Stimulated activated CD8-positive, alpha-beta memory T cell treated with anti-CD3 and anti-CD28 coated beads, Interleukin-15, amount 100 ng/mL, for 1 hour (primary cell): ENCODE measurements at regions not wholly inside any gene's neighbourhood (a gene's known extent, or its start where the extent isn't known, plus 50 kb on each side); places are given as distances from the start of the nearest gene placed in this dataset.
"Not testable (repeated sequence)": the region's sequence is repeated elsewhere in the genome, so short reads cannot be mapped to it uniquely, and the experiment has no call there.

ENCODE experiments used
- DNase-seq: peaks from one replicate; pipeline ENCODE4 v3.0.0-alpha.2; 2020; ENCODE audit warnings: low read depth

DNA sequence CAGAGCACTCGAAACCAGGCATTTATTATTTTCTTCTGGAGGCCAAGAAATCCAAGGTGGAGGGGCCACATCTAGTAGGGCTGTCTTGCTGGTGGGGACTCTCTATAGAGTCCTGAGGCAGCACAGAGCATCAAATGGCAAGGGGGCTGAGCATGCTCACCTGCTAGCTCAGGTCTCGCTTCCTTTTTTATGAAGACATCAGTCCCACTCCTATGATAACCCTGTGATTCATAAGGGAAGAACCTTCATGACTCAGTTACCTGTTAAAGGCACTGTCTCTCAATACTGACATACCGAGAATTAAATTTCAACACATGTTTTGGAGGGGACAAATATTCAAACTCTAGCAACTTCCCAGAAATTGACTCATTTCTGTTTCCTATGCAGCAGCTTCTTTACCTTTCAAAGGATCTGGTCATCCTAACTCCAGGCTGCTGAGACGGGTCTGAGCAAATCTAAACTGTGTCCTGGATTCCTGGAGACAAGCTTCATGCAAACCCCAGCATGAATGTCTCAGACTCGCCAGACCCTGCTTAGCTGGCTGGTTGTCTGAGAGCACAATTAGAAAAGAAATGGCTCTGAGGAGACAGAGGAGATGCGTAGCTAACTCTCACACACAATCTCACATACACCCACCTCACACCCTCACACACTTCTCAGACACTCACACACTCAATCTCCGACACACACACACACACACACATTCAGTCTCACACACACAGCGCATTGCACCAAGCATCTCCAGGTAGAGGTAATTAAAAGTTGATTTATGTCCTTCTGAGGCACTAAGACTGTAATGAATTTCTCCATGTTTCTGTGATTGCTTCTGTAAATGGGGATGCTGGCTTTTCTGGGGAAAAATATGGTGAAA lies 280.8 kb downstream of the BCL2L11 start:
- not testable (repeated sequence) for DNase-seq

DNA sequence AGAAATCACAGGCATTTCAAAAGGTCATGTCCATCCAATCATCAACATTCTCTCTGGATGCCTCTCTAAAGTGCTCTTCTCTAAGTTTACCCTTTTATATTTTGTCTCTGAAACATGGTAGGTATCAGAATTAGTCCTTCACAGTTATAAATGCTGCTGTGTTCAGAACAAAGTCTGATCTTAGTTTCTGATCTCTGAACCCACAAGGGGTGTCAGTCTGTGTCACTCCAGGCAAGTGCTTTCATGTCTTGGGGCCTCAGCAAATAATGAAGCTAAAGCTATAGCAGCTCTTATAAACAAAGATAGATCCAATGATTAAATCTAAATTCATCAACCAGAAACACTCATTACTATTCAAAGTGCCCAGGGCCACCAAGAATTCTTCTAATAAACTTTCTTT lies 281.7 kb downstream of the BCL2L11 start:
- not testable (repeated sequence) for DNase-seq

DNA sequence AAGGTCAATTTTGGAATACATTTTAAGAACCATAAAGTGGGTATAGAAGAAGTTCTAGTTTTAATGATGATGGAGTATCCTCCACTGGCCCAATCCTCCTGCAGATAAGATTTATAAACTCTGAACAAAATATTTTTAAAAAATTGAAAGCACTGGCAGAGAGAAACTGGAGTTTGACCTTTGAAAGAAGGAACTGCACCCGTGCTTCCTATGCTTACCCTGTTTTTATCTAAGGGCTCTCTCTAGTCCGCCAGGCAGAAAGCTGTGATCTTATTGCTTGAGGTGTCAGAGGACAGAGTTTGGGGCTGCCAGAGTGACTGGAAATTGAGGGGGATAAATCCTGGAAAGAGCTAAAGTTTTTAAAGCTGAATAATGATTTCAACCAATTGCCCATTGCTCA lies 282.6 kb downstream of the BCL2L11 start:
- DNase-seq, result not testable (repeated sequence)

DNA sequence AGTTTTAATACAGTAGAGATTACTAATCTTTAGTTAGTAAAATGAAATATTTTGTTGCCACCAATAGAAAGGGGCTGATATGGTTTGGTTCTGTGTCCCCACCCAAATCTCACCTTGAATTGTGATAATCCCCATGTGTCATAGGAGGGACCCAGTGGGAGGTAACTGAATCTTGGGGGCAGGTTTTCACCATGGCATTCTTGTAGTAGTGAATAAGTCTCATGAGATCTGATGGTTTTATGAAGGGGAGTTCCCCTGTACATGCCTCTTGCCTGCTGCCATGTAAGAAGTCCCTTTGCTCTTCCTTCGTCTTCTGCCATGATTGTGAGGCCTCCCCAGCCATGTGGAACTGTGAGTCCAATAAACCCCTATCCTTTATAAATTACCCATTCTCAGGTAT lies 285.9 kb downstream of the BCL2L11 start:
- DNase-seq, result not testable (repeated sequence)

DNA sequence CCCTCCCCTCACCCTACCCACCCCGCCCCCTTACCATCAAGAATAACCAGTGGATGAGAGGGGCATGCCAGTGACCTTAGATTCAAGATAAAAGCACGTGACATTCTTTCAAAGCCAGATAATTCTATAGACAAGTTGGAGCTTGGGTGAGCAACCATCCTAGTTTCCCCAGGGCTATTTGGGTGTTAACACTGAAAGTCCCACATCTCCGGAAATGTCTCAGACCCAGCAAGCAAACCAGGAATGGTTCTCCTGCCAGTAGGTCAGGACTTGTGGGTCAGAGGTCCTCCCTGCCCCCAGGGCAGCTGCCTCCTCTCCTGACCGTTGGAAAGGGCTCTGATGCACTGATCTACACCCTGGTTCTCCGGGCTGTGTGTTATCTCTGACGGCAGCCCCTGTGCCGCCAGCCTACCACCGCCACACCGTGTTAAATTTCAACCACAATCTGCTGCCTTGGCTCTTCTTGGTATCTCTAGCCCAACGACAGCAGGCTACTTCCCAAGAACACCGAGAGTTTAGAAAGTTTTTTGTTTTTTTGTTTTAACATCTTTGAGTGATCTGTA lies 287.0 kb downstream of the BCL2L11 start:
- DNase-seq, result not testable (repeated sequence)

DNA sequence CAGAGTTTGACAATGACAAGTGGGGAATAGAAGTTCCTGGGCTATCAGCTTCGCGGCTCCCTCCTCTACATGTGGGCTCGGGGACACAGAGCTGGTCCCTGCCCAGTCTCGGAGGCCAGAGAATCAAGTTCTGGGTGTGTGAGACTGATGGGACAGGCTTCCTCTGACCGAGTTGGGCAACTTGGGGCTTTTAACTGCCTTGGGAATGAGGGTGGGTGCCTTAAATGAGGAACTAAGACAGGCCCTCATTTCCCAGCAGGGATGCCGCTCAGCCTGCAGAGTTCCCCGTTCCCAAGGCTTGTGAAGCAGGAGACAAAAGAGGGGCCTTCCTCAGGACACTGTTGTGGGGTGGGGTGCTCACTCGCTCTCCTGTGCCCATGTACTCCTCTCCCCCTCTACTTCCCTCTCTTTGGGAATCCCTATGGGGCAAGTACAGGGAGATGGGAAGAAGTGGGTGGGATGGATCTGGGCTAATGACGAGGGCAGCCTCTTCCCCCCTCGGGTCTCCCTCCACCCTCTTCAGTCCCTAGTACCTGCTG lies 290.2 kb downstream of the BCL2L11 start:
- DNase-seq, result not testable (repeated sequence)

DNA sequence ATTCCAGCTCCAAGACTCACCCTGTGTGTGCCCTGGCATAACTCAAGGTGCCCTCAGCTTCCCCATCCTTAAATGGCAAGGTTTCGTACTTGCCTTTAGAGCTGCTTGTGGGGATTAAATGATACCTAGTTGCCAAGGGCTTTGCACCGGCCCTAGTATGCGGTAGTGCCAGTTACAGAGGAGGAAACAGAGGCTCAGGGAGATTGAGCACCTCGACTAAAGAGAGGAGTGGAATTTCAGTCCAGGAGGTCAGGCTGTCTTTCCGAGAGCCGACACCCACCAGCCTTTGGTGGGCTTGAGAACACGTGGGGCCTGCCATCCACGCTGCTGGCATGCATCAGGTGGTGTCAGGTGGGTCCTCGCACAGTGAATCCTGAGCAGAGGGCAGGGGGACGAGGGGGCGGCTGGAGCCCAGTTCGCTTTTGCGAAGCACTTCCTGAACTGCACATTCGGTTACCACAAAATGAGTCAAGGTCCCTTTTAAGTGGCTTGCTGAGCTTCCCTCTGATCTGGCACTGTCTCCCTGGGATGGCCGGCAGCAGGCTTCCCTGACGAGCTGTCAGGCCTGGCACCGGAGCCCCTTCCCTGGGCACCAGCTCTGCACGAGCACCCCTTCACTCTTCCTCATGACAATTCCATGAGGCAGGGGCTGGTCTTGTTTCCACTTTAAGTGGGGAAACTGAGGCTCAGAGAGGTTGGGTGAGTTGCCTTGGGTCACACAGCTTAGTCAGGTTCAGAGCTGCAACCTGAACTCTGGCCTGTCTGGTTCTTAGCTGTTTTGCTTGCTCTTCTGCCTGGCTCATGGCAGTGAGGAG lies 291.4 kb downstream of the BCL2L11 start:
- not testable (repeated sequence) for DNase-seq

DNA sequence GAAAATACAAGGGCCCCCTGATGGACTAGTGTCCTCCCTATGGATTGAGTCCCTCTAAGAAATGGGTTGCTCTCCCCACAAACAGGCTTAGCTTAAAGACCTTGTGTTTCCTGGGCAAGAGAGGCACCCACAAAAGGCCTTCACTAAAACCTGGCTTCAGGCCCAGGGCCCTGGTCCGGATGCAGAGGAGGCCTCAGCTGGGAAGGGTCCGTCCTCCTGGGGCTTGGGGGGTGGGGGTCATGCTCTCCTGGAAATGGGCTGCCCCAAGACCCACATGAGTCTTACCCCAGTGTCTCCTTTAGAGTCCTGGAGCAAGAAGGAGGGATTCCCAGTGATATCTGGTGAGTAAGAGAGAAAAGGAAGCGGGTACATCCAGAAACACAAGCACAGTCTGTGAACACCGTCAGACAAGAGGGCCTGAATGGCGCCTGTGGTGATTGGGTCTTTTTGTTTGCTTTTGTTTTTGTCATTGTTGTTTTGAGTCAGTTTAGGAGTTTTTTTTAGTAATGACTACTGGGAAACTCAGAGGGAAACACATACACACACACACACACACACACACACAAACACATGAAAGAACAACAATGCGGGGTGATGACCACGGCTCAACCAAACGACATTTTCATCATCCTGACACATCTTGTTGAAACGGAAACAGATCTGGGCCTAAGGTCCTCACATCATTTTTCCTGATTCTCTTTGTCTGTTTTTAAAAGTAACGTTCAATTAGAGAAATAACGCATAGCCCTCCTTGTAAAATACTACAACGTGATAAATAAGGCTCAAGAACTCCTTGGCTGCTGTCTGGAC lies 292.3 kb downstream of the BCL2L11 start:
- DNase-seq, result not testable (repeated sequence)

DNA sequence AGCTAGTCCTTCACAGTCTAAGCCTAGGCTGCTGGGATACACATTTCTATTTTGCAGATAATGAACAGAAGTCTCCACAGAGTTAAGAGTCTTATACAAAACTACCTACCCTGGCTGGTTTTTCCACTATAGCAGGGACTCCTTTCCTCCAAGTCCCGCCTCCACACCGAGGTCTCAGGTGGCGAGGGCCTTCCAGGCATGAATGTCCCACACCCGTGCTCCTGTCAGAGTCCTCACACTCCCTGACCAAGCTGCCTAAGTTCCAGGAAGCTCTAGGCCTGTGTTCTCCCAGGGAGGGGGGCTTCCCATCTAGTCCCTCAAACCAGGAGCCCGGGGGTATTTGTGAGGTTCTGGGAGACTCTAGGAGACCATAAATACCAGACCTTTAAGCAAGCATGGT lies 293.2 kb downstream of the BCL2L11 start:
- not testable (repeated sequence) for DNase-seq

DNA sequence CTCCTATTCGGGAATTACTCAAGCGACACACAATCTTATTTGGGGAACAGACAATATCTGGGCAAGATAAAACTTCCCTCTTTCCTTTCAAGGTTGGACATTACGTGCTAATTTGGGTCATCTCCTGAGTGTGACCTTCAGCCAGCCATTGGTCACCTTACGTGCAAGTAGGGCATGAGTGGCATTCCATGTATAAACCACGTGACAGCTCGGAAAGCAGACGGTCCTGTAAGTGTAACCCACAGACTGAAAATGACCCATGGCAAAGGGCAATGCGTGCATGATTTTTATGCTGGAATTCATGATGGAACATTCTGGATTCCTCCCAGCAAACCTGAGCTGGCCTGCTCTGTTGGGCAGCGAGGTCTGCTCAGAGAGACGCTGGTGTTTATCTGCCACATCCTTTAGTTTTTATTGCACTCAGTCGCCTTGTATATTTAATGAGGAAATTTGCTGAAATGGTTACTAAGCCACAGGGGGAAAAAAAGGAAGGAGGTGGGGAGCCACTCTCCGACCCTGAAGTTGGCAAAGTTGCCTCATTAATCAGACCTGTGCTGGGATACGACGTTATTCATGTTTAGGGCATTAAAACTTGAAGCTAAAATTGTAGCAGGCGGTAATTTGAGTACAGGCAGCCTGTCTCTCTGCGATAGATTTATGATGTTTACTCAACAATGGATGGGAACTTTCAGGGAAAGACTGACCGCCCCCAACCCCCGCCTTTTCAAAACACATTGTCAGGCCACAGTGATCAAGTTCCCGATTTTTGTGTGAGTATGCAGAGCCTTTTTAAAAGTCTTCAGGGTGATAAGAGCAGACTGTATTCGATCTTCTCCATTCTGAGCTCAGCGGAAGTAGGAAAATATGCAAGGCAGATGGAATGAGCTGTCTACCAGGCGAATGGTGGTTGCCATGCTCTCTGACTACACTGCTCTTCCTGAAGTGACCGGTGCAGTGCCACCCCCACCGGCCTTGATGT lies 295.3 kb downstream of the BCL2L11 start:
- not testable (repeated sequence) for DNase-seq

DNA sequence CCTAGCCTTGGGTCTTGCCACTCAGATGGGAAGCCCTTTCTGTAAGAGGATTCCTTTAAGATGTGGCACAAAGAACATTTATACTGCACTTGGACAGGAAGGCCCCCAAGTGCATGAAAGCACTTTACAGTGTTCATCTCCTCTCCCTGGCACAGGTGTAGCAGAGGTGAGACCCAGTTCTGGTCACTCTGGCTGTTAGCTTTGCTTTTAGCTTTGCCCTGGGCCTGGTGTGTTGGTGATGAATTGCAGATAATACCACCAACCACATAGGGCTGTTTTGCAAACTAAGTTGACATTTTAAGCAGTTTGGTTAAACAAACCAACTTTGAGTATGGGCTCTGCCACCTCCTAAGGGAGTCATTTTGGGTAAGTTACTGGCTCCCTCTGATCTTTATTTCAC lies 296.3 kb downstream of the BCL2L11 start:
- DNase-seq, result not testable (repeated sequence)

DNA sequence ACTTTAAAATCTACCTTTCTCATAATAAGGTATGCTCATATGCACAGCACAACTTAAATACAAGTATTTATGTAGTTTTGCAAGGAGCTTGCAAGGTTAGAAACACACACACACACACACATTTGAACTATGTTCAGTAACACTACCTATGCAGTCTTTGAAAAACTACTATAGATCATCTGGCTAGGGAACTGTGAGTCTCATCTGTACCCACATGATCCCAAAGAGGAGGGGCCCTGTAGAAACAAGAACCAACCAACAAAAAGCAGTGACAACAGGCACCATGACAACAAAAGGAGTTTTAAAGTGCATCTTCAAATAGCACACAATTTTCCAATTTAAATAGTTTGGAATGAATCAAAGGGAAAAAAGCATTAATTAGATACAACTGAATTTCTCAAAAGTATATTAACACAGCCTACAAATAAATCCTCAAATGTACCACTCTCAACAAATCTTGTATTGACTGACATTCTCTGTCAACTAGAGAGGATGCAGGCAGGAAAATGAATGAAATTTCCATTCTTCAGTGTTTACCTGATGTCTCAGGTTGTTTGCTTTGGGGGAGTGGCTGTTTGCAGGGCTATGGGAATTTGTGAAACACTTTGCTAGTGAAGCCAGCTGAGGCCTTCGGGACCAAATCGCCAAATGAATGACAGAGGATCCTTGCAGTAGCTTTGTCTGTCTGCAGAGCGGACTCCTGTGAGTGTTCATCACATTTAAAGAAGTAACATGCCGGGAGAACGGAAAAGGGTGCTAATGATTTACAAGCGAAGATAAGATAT lies 297.6 kb downstream of the BCL2L11 start:
- not testable (repeated sequence) for DNase-seq

DNA sequence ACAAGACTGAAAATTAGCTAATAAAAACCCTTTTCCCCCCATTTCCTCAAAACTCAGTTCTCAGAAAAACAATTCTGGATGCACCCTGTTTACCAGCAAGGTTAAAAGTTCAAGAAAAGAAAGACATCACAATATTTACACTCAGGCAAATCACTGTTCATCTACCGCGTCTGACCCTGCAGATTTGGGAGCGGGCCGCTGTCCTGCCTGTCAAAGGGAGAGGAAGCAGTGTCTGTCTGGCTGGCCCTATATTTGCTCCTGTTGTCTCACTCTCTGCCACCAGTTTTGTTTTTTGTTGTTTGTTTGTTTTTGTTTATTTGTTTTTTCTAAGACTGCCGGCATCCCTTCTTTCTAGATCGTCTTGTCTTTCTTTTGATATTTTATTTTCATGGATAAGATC lies 299.4 kb downstream of the BCL2L11 start:
- not testable (repeated sequence) for DNase-seq

DNA sequence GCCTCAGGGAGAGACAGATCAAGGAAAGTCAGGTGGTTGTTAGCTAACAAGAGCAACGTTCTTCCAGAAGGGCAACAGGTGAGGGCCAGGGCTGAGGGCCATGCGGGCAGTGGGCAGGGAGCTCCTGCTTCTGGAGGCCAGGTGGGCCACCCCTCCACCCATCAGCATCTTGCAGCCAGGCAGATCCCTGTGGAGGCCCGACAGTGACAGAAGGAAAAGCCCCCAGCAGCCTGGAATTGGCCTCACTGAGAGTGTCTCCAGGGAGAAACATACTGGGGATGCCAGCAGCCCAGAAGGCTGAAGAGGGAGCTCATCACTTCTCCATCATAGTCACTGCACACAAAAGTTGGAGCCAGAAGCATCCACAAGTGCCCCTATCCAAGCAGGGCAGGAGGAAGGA lies 300.1 kb downstream of the BCL2L11 start:
- DNase-seq, result not testable (repeated sequence)

DNA sequence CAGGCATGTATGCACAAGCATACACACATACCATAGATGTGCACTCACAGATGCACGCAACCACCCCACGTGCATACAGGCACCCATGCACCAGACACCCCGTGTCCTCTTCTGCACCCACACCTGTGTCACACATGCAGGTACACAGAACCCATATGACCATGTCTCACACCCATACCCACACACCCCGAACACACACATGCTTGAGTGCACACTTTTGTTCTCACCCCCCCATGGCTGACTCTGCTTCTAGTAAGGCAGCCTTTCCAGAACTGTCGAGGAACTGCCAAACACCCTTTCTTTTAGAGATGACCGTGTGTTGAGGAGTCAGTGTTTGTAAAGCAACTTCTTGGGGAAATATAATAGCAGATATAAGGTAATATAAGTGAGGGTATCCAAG lies 301.2 kb downstream of the BCL2L11 start:
- DNase-seq, result not testable (repeated sequence)

DNA sequence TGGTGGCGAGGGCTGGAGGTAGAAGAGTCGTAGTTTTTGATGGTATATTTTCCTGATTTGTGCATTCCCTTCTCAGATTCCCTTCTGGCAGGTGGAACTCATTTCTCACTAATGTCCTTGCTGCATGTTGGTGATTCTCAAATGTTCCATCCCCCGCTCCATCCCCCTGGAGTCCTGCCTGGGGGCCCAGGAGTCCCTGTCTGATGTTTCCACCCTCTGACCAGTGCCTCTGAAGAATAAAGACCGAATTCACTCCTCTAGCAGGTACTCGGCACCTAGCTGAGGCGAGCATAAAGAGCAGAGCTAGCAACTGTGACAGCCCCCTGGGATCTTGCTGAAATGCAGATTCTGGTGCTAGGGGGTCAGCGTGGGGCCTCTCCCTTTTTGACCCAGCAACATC lies 301.8 kb downstream of the BCL2L11 start:
- DNase-seq, result not testable (repeated sequence)

DNA sequence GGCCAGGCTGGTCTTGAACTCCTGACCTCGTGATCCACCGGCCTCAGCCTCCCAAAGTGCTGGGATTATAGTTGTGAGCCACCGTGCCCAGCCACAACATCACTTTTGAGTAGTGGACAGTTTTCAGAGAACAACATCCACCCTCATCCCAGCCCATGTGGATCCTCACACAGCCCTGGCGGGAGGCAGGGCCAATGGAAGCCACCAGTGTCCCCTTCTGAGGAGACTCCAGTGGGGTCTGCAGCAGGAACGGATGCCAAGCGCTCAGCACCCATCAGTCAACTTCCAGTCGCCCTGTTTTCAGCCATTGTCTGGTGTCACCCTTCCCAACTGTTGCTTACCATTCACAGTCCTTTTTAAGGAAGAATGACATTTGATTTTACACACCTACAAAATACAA lies 302.5 kb downstream of the BCL2L11 start:
- DNase-seq, result not testable (repeated sequence)

DNA sequence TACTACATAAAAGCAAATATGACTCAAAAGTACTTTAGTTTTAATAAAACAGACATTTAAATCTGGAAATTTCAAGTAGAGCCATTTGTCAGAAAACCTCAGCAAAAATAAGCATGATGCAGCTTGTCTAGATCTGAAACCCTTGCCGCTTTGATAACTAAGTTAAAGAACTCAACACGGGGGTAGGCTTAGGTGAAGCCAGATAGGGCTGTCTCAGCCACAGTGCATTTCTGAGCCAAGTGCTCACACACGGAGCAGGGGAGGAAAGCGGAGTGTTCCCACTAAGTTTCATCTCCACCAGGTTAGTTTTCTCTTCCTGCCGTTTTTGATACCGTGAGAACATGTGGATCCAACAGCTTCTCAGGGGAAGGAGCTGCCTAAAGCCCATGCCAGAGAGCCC lies 303.5 kb downstream of the BCL2L11 start:
- not testable (repeated sequence) for DNase-seq

DNA sequence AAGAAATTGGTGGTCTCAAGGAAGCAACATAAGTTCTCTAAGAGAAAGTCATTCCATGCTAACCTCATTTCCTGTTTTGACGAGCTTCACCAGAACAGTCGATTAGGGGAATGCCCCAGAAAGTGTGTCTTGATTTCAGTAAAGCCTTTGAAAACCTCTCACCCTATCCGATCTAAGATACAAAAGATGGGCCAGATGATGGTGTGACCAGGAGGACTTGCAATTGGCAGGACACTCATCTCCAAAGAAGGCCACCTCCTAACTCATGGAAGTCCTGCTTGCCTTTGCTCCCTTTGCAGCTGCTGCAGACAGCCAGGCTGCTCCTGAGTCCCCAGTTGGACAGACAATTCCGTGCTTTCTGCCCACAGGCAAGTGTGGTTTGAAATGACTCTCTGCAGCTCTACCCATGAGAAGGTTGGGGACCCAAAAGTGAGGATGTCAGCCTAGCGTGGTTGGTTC lies 304.2 kb downstream of the BCL2L11 start:
- DNase-seq, result not testable (repeated sequence)
